Inflammatory macrophage treated with lipopolysaccharide for 4 hours (primary cell): ENCODE measurements at regions not wholly inside any gene's neighbourhood (a gene's known extent, or its start where the extent isn't known, plus 50 kb on each side); places are given as distances from the start of the nearest gene placed in this dataset.
A peak's percentile ranks its signal among the peaks of the same experiment; 100 is the strongest.
"Not testable (repeated sequence)": the region's sequence is repeated elsewhere in the genome, so short reads cannot be mapped to it uniquely, and the experiment has no call there.

Experiments used
- DNase-seq: peaks from one replicate; pipeline ENCODE4 v3.0.0-alpha.2; 2020

- DNase-seq = peak; percentile 36
Measured at GRCh38 chr14:22233377-22233776, 355.6 kb downstream of the DAD1 start.

GRCh38 chr14:22232933-22233332 lies 356.1 kb downstream of the DAD1 start:
- DNase-seq = peak; percentile 36

DNA sequence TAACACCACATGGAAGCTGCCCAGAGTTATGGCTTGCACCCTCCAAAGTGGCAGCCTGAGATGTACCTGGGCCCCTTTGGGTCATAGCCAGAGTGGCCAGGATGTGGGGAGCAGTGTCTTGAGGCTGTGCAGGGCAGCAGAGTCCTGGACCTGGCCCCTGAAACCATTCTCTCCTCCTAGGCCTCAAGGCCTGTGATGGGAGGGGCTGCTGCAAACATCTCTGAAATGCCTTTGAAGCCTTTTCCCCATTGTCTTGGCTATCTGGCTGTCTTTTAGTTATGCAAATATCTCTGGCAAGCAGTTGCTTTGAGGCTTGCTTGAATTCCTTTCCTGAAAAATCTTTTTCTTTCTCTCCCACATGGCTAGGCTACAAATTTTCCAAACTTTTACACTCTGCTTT lies 356.5 kb downstream of the DAD1 start:
- no peak for DNase-seq

- no peak for DNase-seq
Measured at GRCh38 chr14:22231018-22231417, 358.0 kb downstream of the DAD1 start.

DNA sequence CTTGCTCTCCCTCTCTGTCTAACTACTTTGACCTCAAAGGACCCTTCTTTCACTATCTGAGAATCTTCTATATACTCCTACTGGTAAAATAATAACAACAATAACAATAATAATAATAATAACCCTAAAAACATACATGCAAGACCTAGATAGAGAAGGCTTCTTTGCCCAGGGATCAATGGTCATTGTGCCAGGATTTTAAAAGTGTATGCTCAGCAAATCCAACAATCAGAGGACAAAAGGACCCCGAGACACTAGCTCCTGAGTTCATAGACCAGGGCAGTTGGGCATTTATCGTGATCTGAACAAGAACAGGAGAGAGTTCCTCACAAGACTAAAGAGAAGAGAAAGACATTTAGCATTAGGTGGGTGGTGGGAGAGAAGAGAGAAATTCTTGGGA lies 358.5 kb downstream of the DAD1 start:
- DNase-seq = no peak

GRCh38 chr14:22227084-22227483 lies 361.9 kb downstream of the DAD1 start:
- DNase-seq = no peak

DNA sequence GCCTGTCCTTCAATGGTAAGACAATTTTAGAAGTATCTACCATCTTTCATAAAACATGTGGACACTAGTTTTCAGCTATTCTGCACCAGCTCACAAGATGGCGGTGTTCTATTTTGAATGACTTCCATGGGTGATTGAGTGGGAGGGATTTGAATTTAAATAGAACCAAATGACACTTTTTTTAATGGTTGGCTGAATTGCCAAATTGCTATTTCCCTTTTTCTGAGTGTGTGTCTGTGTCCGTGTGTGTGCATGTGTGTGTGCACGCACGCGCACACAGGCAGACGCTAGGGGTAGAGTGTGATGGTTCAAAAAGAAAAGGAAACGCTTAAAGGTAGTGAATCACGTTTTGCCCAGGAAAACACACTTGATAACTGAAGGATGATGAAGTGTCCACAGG lies 362.6 kb downstream of the DAD1 start:
- peak; percentile 73 for DNase-seq

DNA sequence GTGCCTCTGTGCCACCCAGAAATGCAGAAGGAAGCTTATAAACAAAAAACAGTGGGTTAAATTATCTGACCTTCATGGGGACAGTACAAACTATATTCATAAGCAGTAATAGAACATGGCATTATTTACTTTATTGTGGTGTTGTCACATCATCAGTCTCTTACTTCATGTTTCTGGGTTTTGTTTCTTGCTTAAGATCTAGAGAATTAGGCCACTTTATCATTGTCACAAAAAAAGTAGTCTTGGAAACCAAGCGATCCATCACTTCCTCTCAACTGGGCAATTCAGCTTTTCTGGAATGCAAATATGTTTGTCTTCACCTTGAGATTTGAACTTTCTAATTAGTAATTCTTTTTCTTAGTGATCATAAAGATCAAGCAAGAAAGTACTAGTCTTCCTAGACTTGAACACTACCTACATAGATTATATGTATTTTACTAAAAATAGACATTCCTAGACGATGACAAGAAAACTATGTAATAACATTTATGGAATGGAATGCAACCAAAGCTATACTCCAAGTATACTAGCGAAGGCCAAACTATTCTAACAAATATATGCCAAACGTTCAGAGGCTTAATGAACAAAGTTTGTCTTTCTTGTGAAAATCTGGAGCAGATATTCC lies 363.4 kb downstream of the DAD1 start:
- peak; percentile 56 for DNase-seq

- DNase-seq = peak; percentile 29
Measured at GRCh38 chr14:22221508-22221907, 367.5 kb downstream of the DAD1 start.

DNA sequence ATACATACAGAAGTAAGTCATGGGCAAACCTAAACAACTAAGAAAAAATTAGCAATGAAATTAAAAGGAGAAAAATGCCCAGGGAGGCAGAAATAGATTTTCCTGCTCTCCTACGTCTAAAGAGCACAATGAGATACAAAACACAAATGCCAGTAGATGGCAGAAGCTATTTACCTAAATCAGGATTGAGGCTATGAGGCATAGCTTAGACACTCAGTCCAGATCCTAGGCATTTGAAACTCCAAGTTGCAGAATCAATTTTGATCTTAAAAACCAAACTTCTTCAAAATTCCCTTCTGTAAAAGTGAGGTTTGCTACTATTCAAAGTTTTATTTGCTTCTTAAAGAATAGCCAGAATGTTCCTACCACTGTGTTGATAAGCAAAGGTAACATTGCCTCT lies 368.6 kb downstream of the DAD1 start:
- DNase-seq = no peak

GRCh38 chr14:22218728-22219127 lies 370.3 kb downstream of the DAD1 start:
- no peak for DNase-seq

- DNase-seq = peak; percentile 93
Measured at GRCh38 chr14:22213120-22213519, 375.9 kb downstream of the DAD1 start.

DNA sequence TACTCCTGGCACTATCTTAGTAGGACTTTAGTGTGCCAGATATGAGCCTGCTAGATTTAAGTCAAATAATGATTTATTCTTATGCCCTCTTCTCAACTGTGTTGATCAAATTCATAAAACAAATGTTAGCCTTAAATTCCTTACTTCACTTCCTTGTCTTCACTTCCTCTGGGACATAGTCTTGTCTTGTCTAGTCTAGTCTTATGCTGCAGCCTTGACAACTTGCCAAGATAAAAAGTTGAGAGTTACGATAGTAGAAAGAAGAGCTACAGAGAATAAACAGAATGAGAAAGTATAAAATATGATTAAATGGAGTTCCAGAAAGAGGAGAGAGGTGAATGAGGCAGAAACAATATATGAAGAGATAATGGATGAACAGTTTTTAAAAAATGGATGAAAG lies 378.1 kb downstream of the DAD1 start:
- DNase-seq = no peak

GRCh38 chr14:22210026-22210425 lies 379.0 kb downstream of the DAD1 start:
- DNase-seq = no peak

- DNase-seq = no peak
Measured at GRCh38 chr14:22203036-22203435, 386.0 kb downstream of the DAD1 start.

DNA sequence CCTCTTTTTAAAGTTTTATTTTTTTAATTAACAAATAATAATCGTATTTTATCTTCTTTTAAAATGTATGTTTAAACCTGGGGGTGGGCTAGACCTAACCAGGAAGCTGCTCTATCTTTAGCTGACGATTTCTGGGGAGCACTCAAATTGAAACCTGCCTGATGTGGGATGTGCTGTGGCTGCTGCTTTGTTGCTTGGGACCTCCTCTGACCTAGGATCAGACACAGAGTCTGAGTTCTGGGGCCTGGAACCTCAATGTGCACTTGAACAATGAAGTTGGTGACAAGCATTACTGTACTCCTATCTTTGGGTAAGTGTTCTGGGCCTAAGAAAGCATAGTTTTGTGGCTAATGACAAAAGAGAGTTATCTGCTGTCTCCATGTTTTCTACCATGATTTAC lies 386.7 kb downstream of the DAD1 start:
- no peak for DNase-seq

GRCh38 chr14:22200977-22201605 lies 387.9 kb downstream of the DAD1 start:
- DNase-seq = peak; percentile 58

DNA sequence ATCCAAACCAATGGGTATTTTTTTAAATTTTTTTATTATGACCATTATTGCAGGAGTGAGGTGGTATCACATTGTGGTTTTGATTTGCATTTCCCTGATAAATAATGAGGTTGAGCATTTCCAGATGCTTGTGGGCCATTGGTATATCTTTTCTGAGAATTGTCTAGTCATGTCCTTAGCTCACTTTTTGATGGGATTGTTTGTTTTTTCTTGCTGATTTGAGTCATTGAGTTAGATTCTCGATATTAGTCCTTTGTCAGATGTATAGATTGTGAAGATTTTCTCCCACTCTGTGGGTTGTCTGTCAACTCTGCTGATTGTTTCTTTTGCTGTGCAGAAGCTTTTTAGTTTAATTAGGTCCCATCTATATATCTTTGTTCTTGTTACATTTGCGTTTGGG lies 388.9 kb downstream of the DAD1 start:
- DNase-seq = not testable (repeated sequence)

- no peak for DNase-seq
Measured at GRCh38 chr14:22194664-22195063, 394.4 kb downstream of the DAD1 start.

- DNase-seq = no peak
Measured at GRCh38 chr14:22190411-22191191, 398.4 kb downstream of the DAD1 start.

- DNase-seq = no peak
Measured at GRCh38 chr14:22189881-22190280, 399.1 kb downstream of the DAD1 start.

DNA sequence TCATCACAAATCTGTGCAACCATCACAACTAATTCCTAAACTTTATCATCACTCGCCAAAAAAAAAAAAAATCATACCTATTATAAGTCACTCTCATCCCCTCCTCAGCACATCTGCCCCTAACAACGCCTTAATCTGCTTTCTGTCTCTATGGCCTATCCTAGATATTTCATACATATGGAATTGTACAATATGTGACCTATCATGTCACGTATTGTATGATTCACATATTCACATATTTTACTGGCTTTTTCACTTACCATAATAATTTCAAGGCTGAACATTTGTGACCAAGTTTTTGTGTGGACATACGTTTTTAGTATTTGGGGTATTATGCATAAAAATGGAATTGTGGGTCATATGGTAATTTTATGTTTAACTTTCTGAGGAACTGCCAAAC lies 400.7 kb downstream of the DAD1 start:
- no peak for DNase-seq

GRCh38 chr14:22185789-22186188 lies 403.2 kb downstream of the DAD1 start:
- no peak for DNase-seq

- DNase-seq = no peak
Measured at GRCh38 chr14:22185191-22185590, 403.8 kb downstream of the DAD1 start.
